ENCODE measurements at regions not wholly inside any gene's neighbourhood (a gene's known extent, or its start where the extent isn't known, plus 50 kb on each side); places are given as distances from the start of the nearest gene placed in this dataset.

DNA sequence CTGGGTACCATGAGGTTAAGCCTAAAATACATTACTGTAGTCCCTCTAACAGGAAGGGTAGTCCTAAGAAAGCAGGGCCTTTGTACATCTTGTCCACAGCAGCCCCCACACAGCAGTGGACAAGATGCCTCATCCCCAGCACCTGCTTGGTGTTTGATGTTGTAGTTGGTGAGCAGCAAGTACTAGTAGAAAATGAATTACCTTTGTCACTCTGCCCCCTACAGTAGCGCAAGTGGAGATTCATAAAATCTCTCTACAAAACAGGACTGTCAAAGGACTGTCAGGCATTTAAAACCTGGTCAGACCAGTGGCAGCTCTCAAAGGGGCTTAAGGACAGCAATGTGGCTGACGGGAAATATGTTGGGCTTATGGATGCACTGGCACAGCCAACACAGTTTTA, 122.5 kb downstream of the TMEM174 start:
- DNase-seq (ENCODE audit: low read depth), result peak; percentile 17

DNA sequence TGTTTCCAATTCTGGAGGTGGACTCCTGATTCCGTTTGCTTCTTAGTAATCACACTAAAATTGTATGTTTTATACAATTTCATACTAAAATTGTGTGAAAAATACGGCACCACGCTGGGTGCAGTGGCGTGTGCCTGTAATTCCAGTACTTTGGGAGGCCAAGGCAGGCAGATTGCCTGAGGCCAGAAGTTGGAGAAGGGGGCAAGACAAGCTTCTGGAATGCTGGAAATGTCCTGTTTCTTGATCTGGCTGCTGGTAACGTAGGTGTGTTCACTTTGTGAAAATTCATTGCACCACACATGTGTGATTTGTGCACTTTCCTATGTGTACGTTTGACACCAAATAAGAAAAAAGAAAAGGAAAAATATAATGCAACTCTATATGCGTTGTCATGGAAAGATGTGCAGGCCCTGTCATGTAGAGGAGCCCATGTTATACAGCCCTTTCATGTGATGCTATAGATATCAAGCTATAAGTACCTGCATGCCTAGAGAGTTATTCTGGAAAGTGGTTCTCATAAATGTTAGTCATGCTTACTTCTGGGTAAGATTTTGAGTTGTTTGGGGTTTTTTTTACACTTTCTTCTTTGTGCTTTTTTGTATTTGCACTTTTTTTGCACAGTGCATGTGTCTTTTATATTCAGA, 119.9 kb downstream of the TMEM174 start:
- DNase-seq (ENCODE audit: low read depth), result no peak

DNA sequence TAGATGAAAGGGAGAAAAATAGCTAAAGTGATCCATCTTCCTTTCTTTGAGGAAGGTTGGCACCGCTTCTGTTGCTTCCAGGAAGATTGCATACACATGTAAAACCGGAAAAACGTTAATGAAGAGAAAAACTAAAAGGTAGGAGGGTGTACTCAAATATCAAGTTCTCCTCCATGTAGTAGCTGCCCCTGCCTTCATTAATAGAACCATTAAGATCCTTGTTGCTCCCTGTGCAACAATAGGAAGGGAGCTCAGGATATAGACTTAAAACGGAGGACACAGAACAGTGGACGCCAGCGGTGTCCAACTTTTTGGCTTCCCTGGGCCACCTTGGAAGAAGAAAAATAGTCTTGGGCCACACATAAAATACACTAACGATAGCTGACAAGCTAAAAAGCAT, 118.9 kb downstream of the TMEM174 start:
- no peak for DNase-seq (ENCODE audit: low read depth)

DNA sequence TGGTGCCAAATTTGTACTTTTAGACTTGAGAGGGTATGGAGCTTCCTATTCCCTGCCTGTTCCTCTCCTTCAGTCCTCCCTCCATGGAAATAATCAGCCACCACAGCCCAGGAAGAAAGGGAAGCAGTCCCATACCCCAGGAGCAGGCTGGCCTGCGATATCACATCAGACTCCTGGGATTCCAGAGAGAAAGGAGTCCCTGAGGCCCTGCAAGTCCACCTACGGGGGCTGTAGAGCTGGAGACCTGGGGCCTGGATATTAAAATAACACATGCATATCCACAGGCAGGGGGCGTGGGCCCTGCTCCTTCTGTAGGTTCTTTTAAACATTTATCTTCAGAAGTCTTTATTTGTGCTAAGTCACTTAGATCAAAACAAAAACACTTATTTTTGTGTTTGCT, 117.2 kb downstream of the TMEM174 start:
- DNase-seq (ENCODE audit: low read depth), result no peak

DNA sequence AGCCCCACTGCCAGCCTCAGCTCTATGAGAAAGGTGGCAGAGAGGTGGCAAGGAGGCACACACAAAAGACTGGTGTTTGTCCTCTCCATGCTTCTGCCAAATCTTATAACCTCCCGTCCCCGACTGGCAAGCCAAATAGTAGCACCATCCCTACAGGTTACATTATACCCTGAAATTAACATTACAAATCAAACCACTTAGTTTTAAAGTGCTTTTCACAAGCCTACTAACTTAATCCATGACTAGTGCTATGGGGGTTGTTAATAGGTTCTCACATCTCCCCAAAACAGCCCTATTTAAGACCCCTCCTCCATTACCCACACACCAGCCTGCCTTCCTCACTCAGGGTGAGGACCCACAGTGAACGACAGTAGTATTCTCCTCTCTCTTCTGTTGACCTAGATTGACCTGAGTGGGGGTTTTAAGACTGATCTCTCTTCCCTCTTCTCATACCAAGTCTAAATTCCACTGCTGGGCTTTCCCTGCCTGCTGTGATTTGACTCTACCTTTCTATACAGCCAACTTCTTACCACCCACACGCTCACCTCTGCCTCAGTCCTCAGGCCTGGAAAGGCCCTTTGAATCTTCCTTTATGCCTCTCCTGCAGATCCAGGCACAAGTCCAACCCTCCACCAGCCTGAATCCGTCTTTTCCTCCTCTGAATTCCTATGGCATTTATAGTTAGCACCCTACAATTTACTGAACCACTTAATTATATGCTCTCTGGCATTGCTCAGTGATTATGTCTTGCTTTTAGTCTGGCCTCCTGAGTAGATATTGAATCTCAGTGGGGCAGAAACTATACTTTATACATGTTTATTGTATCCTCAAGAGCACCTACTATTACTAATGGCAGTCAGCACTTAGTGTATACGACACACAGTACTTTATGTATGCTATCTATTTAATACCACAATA, 116.1 kb downstream of the TMEM174 start:
- DNase-seq (ENCODE audit: low read depth), result no peak

DNA sequence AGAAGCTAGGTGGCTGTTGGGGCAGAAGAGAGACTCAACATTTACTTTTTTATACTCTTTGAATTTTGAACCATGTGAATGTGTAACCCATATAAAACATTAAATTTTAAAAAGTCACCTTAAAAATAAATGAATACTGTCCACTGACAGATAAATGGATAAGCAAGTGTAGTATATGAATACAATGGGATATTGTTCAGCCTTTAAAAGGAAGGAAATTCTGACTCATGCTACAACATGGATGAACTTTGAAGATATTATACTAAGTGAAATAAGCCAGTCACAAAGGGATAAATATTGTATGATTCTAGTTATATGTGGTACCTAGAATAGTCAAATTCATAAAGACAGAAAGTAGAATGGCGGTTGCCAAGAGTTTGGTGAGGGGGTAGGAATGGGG, 113.9 kb downstream of the TMEM174 start:
- DNase-seq (ENCODE audit: low read depth), result no peak

DNA sequence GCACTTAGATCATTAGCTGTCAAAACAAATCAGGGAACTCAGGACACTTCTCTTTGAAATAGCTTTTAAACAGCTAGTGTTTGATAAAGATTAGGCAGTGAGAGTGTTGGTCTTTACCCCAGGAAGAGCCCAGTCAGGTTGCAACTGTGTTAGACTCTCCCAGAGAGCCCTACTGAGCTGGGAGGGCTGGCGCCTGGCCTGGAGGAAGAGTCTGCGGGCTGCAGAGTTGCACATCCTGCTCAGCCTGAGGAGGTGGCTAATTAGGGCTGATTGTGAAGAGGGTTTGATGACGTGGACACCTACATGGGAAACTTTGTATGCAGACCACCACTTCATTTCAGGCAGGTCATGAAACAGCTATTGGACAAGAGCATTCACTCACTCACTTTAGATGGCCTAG, 112.0 kb downstream of the TMEM174 start:
- DNase-seq (ENCODE audit: low read depth), result no peak

DNA sequence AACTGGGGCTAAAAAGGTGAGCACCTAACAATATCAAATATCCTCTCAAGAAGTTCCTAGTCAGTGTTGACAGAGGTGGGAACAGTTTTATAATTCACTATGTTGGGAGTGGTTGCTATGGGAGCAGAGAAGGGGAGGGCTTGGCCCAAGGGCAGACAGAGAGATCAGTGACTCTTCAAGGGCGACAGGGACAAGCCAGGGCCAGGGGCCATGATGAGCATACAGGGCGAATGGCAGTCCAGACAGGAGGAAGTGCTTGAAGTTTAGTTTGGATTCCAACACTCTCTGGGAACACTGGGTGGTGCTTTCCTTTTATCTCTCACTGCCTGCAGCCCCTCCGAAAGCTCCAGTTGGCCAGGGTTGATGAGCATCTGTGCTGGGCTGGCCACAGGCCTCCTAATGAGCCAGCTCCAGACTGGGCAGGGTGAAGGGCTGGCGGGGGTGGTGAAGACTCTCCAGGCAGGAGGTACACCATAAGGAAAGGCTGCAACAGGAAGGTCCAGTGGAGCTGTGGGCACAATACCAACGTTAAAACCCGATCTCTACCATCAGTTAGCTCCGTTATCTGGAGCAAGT, 111.3 kb downstream of the TMEM174 start:
- peak; percentile 62 for DNase-seq (ENCODE audit: low read depth)

DNA sequence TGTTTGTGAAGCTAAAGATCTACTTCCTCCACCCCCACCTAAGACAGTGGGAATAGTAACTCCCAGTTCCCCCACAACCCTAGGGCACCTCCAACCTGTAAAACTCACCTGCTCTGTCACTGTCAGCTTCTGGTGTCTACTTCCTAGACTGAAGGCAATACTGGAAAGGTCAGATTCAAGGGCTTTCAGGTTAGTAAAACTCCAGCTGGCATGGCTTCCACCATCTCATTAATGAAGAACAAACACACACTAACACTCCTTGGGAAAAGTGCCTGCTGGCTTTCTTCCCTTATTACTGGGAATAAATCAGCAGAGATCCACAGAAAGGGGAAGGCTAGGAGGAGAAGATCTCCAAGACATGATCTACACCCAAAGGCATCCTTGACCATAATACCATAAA, 109.9 kb downstream of the TMEM174 start:
- no peak for DNase-seq (ENCODE audit: low read depth)

DNA sequence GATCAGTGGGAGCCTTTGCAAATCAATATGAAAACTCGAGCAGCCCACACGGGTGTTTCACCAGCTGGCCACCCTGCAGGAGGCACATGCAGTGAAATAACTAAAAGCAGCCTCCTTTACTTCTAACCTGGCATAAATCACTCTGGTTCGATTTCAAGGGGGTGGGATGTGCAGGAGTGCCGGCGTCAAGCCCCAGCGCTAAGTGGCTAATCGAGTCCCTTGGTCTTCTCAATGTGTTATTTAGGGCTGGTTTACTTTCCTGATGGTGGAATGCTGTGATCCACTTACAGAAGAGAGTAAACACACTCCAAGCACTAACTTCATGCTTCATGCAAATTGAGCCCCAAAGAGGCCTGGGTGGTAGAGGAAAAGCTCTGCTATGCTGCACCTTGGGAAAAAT, 109.4 kb downstream of the TMEM174 start:
- no peak for DNase-seq (ENCODE audit: low read depth)

DNA sequence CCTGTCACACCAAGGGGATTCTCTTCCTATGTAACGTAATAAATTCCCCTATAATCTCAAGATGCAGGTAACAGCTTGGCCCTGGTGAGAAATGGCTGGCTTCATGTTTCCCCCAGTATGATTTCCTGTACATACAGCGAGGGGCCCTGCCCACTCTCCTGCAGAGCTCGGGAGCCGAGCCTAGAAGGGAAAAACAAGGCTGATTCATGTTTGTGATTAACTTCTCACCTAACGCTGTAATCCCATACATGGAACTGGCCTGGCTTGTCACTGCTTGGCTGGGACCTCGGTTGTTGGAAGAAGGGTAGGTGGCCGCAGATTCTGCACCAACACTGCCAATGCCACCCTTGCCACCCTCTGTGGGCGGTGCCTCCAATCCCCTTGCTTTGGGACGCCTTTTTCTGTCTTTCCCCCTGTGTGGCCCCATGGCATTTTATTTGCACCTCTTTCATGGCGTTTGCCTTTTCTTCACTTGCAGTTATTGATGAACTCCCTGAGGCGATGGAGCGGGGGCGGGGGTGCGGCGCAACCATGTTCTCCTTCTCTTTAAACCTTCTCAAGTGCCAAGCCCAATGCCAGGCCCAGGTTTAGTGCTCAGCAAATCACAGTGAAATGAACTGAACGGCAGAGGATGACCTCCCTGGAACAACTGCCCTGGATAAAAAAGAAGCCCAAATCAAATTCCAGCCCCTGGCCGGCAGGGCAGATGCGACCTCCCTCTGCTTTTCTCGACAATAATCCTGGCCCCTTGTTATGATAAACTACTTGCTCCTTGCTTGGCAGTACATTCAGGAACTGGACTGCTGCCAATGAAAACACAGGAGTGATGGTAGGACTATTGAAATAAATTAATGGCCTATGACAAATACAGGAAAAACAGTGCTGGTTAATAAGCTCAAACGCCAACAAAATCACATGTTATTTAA, 108.1 kb downstream of the TMEM174 start:
- DNase-seq (ENCODE audit: low read depth), result peak; percentile 63

DNA sequence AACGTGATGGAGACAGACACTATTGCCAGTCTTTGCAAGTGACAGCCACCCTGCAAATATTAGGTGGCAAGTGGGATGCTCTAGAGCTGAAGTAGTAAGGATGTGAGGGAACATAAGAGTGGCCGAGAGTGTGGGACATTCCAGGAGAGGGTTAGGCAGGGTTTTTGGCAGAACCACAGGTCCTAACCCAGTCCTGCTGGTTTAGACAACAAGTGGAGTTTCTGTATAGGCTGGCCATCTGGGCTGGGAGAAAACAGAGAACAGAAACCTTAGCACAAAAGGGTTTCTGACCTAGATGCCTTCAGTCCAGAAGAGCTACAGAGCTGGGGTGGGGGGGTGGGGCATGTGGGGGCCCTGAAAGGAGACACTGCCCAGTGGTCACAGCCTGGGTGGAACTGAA, 107.4 kb downstream of the TMEM174 start:
- peak; percentile 32 for DNase-seq (ENCODE audit: low read depth)

DNA sequence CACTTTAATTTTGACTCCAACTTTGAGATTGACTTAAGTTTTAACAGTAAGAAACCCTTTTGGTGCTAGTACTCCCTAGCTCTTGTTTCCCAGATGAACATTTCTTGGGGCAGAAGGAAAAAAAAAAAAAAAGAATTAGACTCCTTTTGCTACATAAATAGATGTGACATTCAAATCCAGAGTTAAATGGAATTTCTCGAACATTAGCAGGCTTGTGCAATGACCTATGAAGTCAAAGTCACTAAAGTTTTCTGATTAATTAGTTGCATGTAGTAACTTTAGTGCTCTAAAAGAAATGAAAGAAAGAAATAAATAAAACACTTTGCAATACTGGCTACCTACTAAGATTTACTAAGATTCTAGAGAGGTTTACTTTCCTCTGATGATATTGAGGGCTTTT, 106.8 kb downstream of the TMEM174 start:
- DNase-seq (ENCODE audit: low read depth), result no peak

DNA sequence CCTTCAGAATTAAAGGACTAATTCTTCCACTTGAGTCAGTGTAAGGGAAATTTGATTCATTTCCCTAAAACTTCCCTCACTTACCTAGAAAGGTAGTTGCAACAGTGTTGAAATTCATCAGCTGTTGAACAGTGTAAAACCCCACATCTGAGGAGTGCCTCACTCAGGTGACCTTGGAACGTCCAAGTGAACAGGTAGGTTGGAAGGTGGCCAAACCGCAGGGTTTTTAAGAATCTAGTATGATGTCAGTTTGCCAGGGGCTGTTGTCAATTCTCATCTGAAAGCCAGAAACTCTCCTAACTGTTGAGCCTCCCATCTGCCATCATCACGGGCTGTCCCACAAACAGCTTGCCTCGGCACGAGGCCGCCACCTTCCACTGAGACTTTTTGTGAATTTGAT, 105.7 kb downstream of the TMEM174 start:
- no peak for DNase-seq (ENCODE audit: low read depth)

DNA sequence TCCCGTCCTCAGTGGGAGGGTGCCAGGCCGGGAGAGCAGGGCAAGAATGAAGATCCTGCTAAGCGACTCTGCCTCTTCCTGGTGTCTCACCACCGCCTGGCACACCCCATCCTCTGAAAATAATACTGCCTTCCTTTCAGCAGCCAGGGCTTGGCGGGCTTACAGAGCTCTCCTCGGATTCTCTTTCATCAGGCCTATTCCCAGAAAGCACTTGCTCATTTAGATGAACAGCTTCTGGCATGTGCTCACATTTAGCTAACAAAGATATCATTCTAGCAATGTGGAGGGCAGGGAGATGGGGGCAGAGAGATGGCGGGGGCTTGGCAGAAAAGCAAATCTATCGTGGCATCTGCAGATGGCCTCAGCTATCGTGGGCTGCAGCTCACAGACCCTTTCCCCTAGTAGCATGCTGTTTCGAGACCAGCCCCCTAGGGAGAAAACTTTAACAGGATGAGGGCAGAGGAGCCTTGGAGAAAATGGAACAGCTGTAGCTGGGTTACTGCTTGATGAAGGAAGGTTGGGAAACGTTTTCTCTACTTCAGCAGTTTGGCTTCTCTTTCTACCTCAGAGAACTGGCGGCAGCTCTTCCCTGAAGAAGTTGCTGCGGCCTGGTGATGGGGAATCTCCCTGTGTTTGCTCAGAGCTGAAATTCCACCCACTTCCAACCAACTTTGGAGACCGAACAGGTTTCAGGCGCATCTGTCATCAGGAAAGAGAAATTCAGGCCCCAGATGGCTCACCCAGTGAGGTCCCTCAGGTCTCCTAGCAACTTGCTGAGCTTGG, 102.1 kb downstream of the TMEM174 start:
- DNase-seq (ENCODE audit: low read depth), result peak; percentile 80

DNA sequence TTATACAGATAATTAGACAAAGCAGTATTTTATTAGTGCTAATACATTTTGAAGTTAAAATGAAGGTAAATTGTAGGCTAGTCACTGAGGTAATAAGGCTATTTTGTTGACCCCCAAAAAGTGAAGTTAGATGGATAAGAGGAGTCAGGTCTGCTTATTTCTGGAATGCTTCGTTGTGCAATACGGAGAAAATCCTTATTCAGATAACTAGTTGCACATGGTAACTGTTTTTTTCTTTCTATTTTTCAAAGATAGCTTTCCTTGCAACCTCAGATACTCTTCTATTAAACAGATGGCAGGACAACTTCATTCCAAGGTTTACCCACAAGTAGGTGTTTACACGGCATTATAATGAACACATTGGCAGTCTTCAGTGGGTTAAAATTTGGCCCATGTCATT, 101.1 kb downstream of the TMEM174 start:
- no peak for DNase-seq (ENCODE audit: low read depth)

DNA sequence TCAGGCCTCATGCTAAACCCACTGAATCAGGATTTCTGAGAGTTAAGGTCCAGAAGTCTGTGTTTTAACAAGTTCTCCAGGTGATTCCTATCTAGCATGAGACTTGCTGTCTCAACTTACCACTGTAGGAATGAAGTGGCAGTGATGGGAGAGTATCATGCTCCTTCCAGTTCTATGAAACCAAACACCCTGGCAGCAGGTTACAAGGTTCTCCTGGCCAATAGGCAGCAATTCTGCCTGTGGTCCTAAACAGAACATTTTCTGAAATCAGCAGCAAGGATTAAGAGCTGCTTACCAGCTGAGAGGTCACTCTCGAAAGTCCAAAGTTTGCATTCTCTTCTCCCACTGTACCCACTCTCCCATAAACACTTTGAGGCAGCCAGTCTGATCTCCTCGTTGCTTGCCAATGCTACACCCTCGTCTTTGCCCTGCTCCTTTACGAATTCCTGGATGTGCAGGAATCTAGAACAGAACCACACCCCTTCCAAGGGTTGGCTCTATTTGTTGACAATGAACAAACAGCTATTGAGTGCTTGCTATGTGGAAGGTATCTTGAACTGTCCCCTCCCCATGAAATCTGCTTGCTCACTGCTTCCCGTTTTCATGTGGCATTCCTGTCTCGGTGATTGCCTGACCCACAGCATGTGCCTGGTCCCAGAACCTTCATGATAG, 100.5 kb downstream of the TMEM174 start:
- peak; percentile 30 for DNase-seq (ENCODE audit: low read depth)

DNA sequence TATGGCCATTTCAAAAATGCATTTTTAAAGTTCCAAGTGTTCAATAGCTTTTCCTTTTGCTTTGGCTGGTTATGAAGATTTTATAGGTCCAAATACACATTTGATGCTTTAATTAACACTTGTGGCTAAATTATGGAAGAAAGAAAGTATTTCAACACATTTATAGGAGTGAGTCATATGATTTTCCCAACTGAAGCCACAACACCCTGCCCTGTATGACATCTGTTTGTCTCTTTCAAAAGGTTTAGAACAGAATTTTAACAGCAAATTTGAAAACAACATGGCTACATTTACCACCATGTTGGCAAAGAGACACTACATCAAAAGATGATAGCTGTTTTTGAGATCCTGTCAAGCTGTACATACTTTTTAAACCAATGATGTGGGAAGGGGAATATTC, 99.4 kb downstream of the TMEM174 start:
- DNase-seq (ENCODE audit: low read depth), result peak; percentile 43

DNA sequence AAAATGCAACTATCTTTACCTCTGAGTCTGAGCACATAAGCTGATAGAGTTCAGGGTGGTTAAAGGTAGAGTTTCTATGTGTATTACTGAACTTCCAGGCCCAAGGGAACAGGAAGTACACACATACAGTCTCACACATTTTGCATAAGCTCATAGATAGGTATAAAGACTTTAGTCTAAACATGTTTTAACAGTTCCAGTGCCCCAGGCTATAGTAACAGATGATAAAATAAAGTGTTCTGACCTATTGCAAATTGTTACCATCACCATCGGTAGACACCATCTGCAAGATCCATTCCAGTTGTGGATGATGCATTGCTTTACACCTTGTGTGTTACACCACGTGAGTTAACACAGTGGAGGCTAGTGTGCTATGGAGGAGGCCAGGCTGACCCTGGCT, 95.8 kb downstream of the TMEM174 start:
- no peak for DNase-seq (ENCODE audit: low read depth)

Measured in myocyte (in vitro differentiated cells).